ENCODE measurements at regions not wholly inside any gene's neighbourhood (a gene's known extent, or its start where the extent isn't known, plus 50 kb on each side); places are given as distances from the start of the nearest gene placed in this dataset.

DNA sequence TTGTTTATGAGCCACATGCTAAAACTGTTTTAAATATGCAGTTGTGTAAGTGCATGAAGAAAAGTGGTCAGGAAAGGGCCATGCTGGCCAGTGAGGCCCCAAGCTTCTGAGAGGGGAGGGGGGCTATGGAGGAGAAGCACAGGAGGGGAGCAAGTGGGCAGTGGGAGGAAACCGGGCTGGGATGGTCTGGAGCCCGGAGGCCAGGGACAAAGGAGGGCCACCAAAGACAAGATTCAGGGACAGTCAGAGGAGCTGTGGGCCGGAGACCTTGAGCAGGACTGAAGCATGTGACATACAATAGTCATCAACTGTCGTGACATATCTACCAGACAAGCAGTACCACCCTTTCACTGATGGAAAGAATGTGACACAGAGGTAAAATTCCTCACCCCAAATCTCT, 333.2 kb upstream of the IRX1 start:
- TF ChIP-seq EZH2 (IDR thresholded peaks at IDR 0.05; ENCODE audit: low read depth) = no peak
- TF ChIP-seq CTCF (conservative IDR thresholded peaks at IDR 0.05) = no peak
- ChIA-PET POLR2A (ENCODE audit: unreplicated experiment) (no interaction called here), CTCF (no interaction called here)
- peaks cover 88% of the 10 kb centered on the region for H3K27me3 ChIP-seq (ENCODE audit: insufficient read depth, low read depth)
- H3K36me3 ChIP-seq (ENCODE audit: low read depth) = no peaks in the 10 kb centered on the region
- no peaks in the 10 kb centered on the region for H3F3A ChIP-seq (ENCODE audit: insufficient read depth, low read depth)
- H3K4me3 ChIP-seq = no peak overlapping the region
- H3K4me1 ChIP-seq (replicated peaks; ENCODE audit: insufficient read depth) = no peaks in the 10 kb centered on the region
- no peaks in the 10 kb centered on the region for H4K20me1 ChIP-seq (ENCODE audit: insufficient read depth)
- H3K9me2 ChIP-seq (ENCODE audit: insufficient read depth) = no peaks in the 10 kb centered on the region
- BruUV-seq (replicated peaks) = no TSS peak
- intact Hi-C loops (cut with micrococcal nuclease; ENCODE audit: unreplicated experiment) = no loop called here
- H3K79me2 ChIP-seq (ENCODE audit: low read depth) = no peaks in the 10 kb centered on the region
- H3K27ac ChIP-seq = no peak overlapping the region
- DNase-seq = no peak
- no peaks in the 10 kb centered on the region for H3K9me3 ChIP-seq (ENCODE audit: insufficient read depth, low read depth)
- H2AFZ ChIP-seq = no peak overlapping the region
- H3K4me2 ChIP-seq = no peak overlapping the region

- no peak for TF ChIP-seq EZH2 (IDR thresholded peaks at IDR 0.05; ENCODE audit: low read depth)
- TF ChIP-seq CTCF (conservative IDR thresholded peaks at IDR 0.05) = no peak
- H3K4me3 ChIP-seq = no peak overlapping the region
- H3K9me3 ChIP-seq (ENCODE audit: insufficient read depth, low read depth) = no peaks in the 10 kb centered on the region
- H3K9me2 ChIP-seq (ENCODE audit: insufficient read depth) = no peaks in the 10 kb centered on the region
- intact Hi-C loops (cut with micrococcal nuclease; ENCODE audit: unreplicated experiment) = no loop called here
- H4K20me1 ChIP-seq (ENCODE audit: insufficient read depth) = no peaks in the 10 kb centered on the region
- no TSS peak for BruUV-seq (replicated peaks)
- H3K36me3 ChIP-seq (ENCODE audit: low read depth) = no peaks in the 10 kb centered on the region
- H2AFZ ChIP-seq = no peak overlapping the region
- POLR2A ChIA-PET (ENCODE audit: unreplicated experiment) = no interaction called here
- H3K79me2 ChIP-seq (ENCODE audit: low read depth) = no peaks in the 10 kb centered on the region
- H3K4me2 ChIP-seq = no peak overlapping the region
- no peaks in the 10 kb centered on the region for H3K4me1 ChIP-seq (replicated peaks; ENCODE audit: insufficient read depth)
- H3K27me3 ChIP-seq (ENCODE audit: insufficient read depth, low read depth) = peaks cover 76% of the 10 kb centered on the region
- CTCF ChIA-PET = no interaction called here
- H3F3A ChIP-seq (ENCODE audit: insufficient read depth, low read depth) = no peaks in the 10 kb centered on the region
- H3K27ac ChIP-seq = no peak overlapping the region
- no peak for DNase-seq
Observed at GRCh38 chr5:3261081-3261480, 334.6 kb upstream of the IRX1 start.

- intact Hi-C loops (cut with micrococcal nuclease; ENCODE audit: unreplicated experiment) = no loop called here
- Histone ChIP-seq H3K4me3 (no peak overlapping the region), H2AFZ (no peak overlapping the region), H3K9me3 (ENCODE audit: insufficient read depth, low read depth) (no peaks in the 10 kb centered on the region), H3K27ac (no peak overlapping the region), H3K4me2 (no peak overlapping the region), H3F3A (ENCODE audit: insufficient read depth, low read depth) (no peaks in the 10 kb centered on the region), H3K27me3 (ENCODE audit: insufficient read depth, low read depth) (peaks cover 51% of the 10 kb centered on the region), H3K9me2 (ENCODE audit: insufficient read depth) (no peaks in the 10 kb centered on the region), H3K4me1 (replicated peaks; ENCODE audit: insufficient read depth) (no peaks in the 10 kb centered on the region), H4K20me1 (ENCODE audit: insufficient read depth) (no peaks in the 10 kb centered on the region), H3K79me2 (ENCODE audit: low read depth) (no peaks in the 10 kb centered on the region), H3K36me3 (ENCODE audit: low read depth) (no peaks in the 10 kb centered on the region)
- DNase-seq = no peak
- ChIA-PET POLR2A (ENCODE audit: unreplicated experiment) (no interaction called here), CTCF (no interaction called here)
- no TSS peak for BruUV-seq (replicated peaks)
- TF ChIP-seq CTCF (conservative IDR thresholded peaks at IDR 0.05) (no peak), EZH2 (IDR thresholded peaks at IDR 0.05; ENCODE audit: low read depth) (no peak)
Observed at GRCh38 chr5:3258050-3258449, 337.6 kb upstream of the IRX1 start.
